BE2C (cell line): ENCODE measurements at regions not wholly inside any gene's neighbourhood (a gene's known extent, or its start where the extent isn't known, plus 50 kb on each side); places are given as distances from the start of the nearest gene placed in this dataset.

Experiments
- DNase-seq: peaks from one replicate; pipeline ENCODE4 v3.0.0-alpha.2; 2020
- H3K27me3 ChIP-seq: fragments of 250-450 bp; sonication (Bioruptor Pico); 2 replicates; pipeline ENCODE4 v1.5.1; 2020; ENCODE audit warnings: mild to moderate bottlenecking
- H3K36me3 ChIP-seq: fragments of 250-450 bp; sonication (Bioruptor Pico); 2 replicates; pipeline ENCODE4 v1.5.1; 2020; ENCODE audit warnings: mild to moderate bottlenecking
- H3K4me1 ChIP-seq: fragments of 250-450 bp; sonication (Bioruptor Pico); 2 replicates; pipeline ENCODE4 v1.5.1; 2020
- H3K4me3 ChIP-seq: 2 replicates; pipeline ENCODE4 v1.5.1; 2011; ENCODE audit warnings: low read depth, low read length
- H3K9me3 ChIP-seq: fragments of 250-450 bp; sonication (Bioruptor Pico); 2 replicates; pipeline ENCODE4 v1.5.1; 2020
- TF ChIP-seq, protein P1 (sequence below): IDR thresholded peaks from 2 replicates; pipeline ENCODE4 v1.5.1; 2012; ENCODE audit warnings: mild to moderate bottlenecking, low read depth, low read length

DNA sequence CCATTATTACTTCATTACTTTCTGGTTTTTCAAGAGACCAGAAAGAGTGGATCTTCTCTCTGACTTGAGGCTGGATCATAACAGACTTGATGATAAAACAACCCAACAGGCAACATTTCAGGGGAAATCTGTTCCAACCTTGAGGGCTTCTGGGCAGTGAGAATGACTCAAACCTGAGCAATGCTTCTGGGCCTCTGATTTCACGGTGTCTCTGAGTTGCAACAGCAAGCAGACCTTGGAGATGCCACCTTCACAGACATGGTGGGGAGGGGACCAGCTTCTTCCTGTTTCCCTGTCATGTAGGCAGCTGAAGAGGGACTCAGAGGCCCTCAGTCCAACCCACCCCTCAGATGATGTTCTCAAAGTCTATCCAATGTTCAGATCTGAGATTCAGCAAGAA is 104.0 kb downstream of the ABHD5 start:
- H3K36me3 ChIP-seq: no peaks in the 10 kb centered on the region
- H3K27me3 ChIP-seq: no peaks in the 10 kb centered on the region
- no peak for DNase-seq
- TF ChIP-seq, protein P1, sequence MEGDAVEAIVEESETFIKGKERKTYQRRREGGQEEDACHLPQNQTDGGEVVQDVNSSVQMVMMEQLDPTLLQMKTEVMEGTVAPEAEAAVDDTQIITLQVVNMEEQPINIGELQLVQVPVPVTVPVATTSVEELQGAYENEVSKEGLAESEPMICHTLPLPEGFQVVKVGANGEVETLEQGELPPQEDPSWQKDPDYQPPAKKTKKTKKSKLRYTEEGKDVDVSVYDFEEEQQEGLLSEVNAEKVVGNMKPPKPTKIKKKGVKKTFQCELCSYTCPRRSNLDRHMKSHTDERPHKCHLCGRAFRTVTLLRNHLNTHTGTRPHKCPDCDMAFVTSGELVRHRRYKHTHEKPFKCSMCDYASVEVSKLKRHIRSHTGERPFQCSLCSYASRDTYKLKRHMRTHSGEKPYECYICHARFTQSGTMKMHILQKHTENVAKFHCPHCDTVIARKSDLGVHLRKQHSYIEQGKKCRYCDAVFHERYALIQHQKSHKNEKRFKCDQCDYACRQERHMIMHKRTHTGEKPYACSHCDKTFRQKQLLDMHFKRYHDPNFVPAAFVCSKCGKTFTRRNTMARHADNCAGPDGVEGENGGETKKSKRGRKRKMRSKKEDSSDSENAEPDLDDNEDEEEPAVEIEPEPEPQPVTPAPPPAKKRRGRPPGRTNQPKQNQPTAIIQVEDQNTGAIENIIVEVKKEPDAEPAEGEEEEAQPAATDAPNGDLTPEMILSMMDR: no peak
- H3K4me1 ChIP-seq: no peaks in the 10 kb centered on the region
- H3K9me3 ChIP-seq: no peaks in the 10 kb centered on the region
- no peak overlapping the region for H3K4me3 ChIP-seq

GRCh38 chr3:43795491-43795890 is 104.8 kb downstream of the ABHD5 start:
- DNase-seq: no peak
- TF ChIP-seq, protein P1: no peak
- H3K9me3 ChIP-seq: no peaks in the 10 kb centered on the region
- H3K27me3 ChIP-seq: no peaks in the 10 kb centered on the region
- H3K4me1 ChIP-seq: no peaks in the 10 kb centered on the region
- no peak overlapping the region for H3K4me3 ChIP-seq
- H3K36me3 ChIP-seq: no peaks in the 10 kb centered on the region

- Histone ChIP-seq H3K36me3 (no peaks in the 10 kb centered on the region), H3K27me3 (no peaks in the 10 kb centered on the region), H3K4me3 (no peak overlapping the region), H3K9me3 (no peaks in the 10 kb centered on the region), H3K4me1 (no peaks in the 10 kb centered on the region)
- no peak for DNase-seq
- TF ChIP-seq, protein P1: no peak
These were observed 105.4 kb downstream of the ABHD5 start for GRCh38 chr3:43796041-43796596.

GRCh38 chr3:43797794-43798193 is 107.1 kb downstream of the ABHD5 start:
- H3K4me1 ChIP-seq: no peaks in the 10 kb centered on the region
- no peak for DNase-seq
- H3K36me3 ChIP-seq: no peaks in the 10 kb centered on the region
- TF ChIP-seq, protein P1: no peak
- no peak overlapping the region for H3K4me3 ChIP-seq
- no peaks in the 10 kb centered on the region for H3K27me3 ChIP-seq
- no peaks in the 10 kb centered on the region for H3K9me3 ChIP-seq

GRCh38 chr3:43810797-43811196 is 120.1 kb downstream of the ABHD5 start:
- no peaks in the 10 kb centered on the region for H3K36me3 ChIP-seq
- no peak for DNase-seq
- H3K9me3 ChIP-seq: no peaks in the 10 kb centered on the region
- TF ChIP-seq, protein P1: no peak
- H3K4me3 ChIP-seq: no peak overlapping the region
- no peaks in the 10 kb centered on the region for H3K4me1 ChIP-seq
- H3K27me3 ChIP-seq: no peaks in the 10 kb centered on the region

GRCh38 chr3:43814461-43814860 is 123.7 kb downstream of the ABHD5 start:
- Histone ChIP-seq H3K9me3 (no peaks in the 10 kb centered on the region), H3K27me3 (no peaks in the 10 kb centered on the region), H3K4me1 (no peaks in the 10 kb centered on the region), H3K4me3 (no peak overlapping the region), H3K36me3 (no peaks in the 10 kb centered on the region)
- no peak for DNase-seq
- TF ChIP-seq, protein P1: no peak
